Endothelial cell of umbilical vein (primary cell): ENCODE measurements at regions not wholly inside any gene's neighbourhood (a gene's known extent, or its start where the extent isn't known, plus 50 kb on each side); places are given as distances from the start of the nearest gene placed in this dataset.

Source experiments
- BruUV-seq: library from RNA; stranded (reverse); fragments of 400-500 nt; replicated peaks from 2 replicates; lab custom pipeline; 2021; lab: Mats Ljungman, UMichigan
- CTCF ChIA-PET: fragments of 300-600, 350-600 bp; sonication (Branson Sonifier 250); formaldehyde crosslinking; loops from one replicate; lab custom pipeline; 2021; ENCODE audit warnings: antibody characterized with exemption, inconsistent platforms; lab: Charles Lee
- POLR2A ChIA-PET: fragments of 300-600, 350-600 bp; sonication (Branson Sonifier 250); formaldehyde crosslinking; loops from one replicate; lab custom pipeline; 2021; ENCODE audit warnings: antibody characterized with exemption, inconsistent platforms; lab: Charles Lee
- DNase-seq: peaks from one replicate; pipeline ENCODE4 v3.0.0-alpha.2; 2011; ENCODE audit warnings: low read depth, low spot score
- FAIRE-seq: peaks from 2 replicates; lab custom pipeline; 2011; peaks lifted over from hg19 to GRCh38; lab: Jason Lieb, UNC
- H2AFZ ChIP-seq: 2 replicates; pipeline ENCODE4 v1.6.0; 2012; ENCODE audit warnings: low read depth, low read length, control low read depth, inconsistent platforms
- H3K27ac ChIP-seq: 2 replicates; pipeline ENCODE4 v1.5.1; 2011; ENCODE audit warnings: low read depth, mild to moderate bottlenecking, control low read depth, low read length, moderate library complexity; ENCODE audit not compliant: insufficient read depth
- H3K27me3 ChIP-seq, 2 experiments: 2 replicates each; pipeline versions ENCODE4 v1.6.0 to v1.6.1; 2011; ENCODE audit warnings: low read length in 2 of 2, mixed read lengths in 1 of 2; ENCODE audit not compliant: control insufficient read depth in 2 of 2, insufficient read depth in 2 of 2
- H3K36me3 ChIP-seq, 2 experiments: 2 replicates in 1 of 2; 3 replicates in 1 of 2; pipeline ENCODE4 v1.5.1; 2011; ENCODE audit warnings: low read length in 2 of 2, mild to moderate bottlenecking in 1 of 2, moderate library complexity in 1 of 2; ENCODE audit not compliant: control insufficient read depth in 2 of 2, insufficient read depth in 2 of 2; ENCODE audit errors: extremely low read depth in 1 of 2
- H3K4me1 ChIP-seq: 3 replicates; pipeline ENCODE4 v1.5.1; 2011; ENCODE audit warnings: mild to moderate bottlenecking, low read length; ENCODE audit not compliant: control insufficient read depth, insufficient read depth; ENCODE audit errors: extremely low read depth
- H3K4me2 ChIP-seq: 2 replicates; pipeline ENCODE4 v1.6.1; 2011; ENCODE audit warnings: low read length, control low read depth, mixed read lengths; ENCODE audit not compliant: insufficient read depth
- H3K4me3 ChIP-seq, 3 experiments: fragments of 200-600 bp in 1 of 3; sonication (generic), shearing (Covaris generic) in 1 of 3; replicated peaks in 1 of 3; 2 replicates each; pipeline ENCODE4 v1.5.1; 2011 to 2016; ENCODE audit warnings: control low read depth in 3 of 3, low read length in 3 of 3, mild to moderate bottlenecking in 2 of 3, inconsistent platforms in 1 of 3, low read depth in 1 of 3, moderate library complexity in 1 of 3; ENCODE audit not compliant: insufficient read depth in 1 of 3
- H3K79me2 ChIP-seq: 2 replicates; pipeline ENCODE4 v1.6.0; 2012; ENCODE audit warnings: low read length, inconsistent platforms; ENCODE audit not compliant: control insufficient read depth, insufficient read depth
- H3K9ac ChIP-seq: replicated peaks from 2 replicates; pipeline ENCODE3; 2011; ENCODE audit warnings: low read length, control low read depth; ENCODE audit not compliant: insufficient read depth; ENCODE audit errors: extremely low read depth
- H3K9me1 ChIP-seq: replicated peaks from 3 replicates; pipeline ENCODE4 v1.6.0; 2011; ENCODE audit warnings: mild to moderate bottlenecking, low read length; ENCODE audit not compliant: control insufficient read depth, insufficient read depth; ENCODE audit errors: extremely low read depth
- H3K9me3 ChIP-seq: replicated peaks from 2 replicates; pipeline ENCODE4 v1.5.1; 2012; ENCODE audit warnings: low read length, inconsistent platforms; ENCODE audit not compliant: control insufficient read depth, insufficient read depth
- H4K20me1 ChIP-seq: replicated peaks from 2 replicates; pipeline ENCODE3; 2011; ENCODE audit warnings: mild to moderate bottlenecking, low read length; ENCODE audit not compliant: control insufficient read depth, insufficient read depth; ENCODE audit errors: extremely low read depth
- EZH2 ChIP-seq: IDR thresholded peaks from 2 replicates; pipeline ENCODE4 v1.6.1; 2012; ENCODE audit warnings: borderline replicate concordance, low read depth, mild to moderate bottlenecking, moderate library complexity, low read length, inconsistent platforms; ENCODE audit not compliant: severe bottlenecking
- FOS ChIP-seq: IDR thresholded peaks from 2 replicates; pipeline ENCODE4 v1.6.1; 2011; ENCODE audit warnings: mild to moderate bottlenecking, low read length, moderate library complexity, borderline replicate concordance; ENCODE audit not compliant: insufficient read depth
- GATA2 ChIP-seq: IDR thresholded peaks from 2 replicates; pipeline ENCODE4 v1.7.0; 2011; ENCODE audit warnings: low read depth, mild to moderate bottlenecking, moderate library complexity, mixed read lengths, low read length; ENCODE audit not compliant: insufficient read length, insufficient read depth
- JUN ChIP-seq: IDR thresholded peaks from 2 replicates; pipeline ENCODE4 v1.6.1; 2011; ENCODE audit warnings: borderline replicate concordance, low read depth; ENCODE audit not compliant: insufficient read length, insufficient read depth
- MYC ChIP-seq: IDR thresholded peaks from one replicate; pipeline ENCODE4 v1.6.1; 2011; ENCODE audit warnings: mild to moderate bottlenecking, low read depth, low read length
- POLR2A ChIP-seq: IDR thresholded peaks from 2 replicates; pipeline ENCODE4 v1.6.1; 2012; ENCODE audit warnings: low read depth, mild to moderate bottlenecking, control low read depth, low read length
- POLR2AphosphoS5 ChIP-seq: IDR thresholded peaks from 2 replicates; pipeline ENCODE4 v1.6.1; 2012; ENCODE audit warnings: low read depth, mild to moderate bottlenecking, control low read depth, low read length, moderate library complexity; ENCODE audit not compliant: insufficient read depth
- dilution Hi-C: fragments of 300-500 bp; cut with MboI; formaldehyde crosslinking; loops from one replicate; pipeline ENCODE4 v1.15.0; 2019; ENCODE audit warnings: low sequenced_read_pairs; ENCODE audit not compliant: extremely low pct_ligation_motif_present
- intact Hi-C: fragments of 100-400 bp; cut with micrococcal nuclease; formaldehyde crosslinking; loops from one replicate; pipeline ENCODE4 v1.10.0; 2022
- TF ChIP-seq, protein P1 (sequence below): IDR thresholded peaks from 2 replicates; pipeline ENCODE4 v1.6.1; 2011; ENCODE audit not compliant: insufficient read depth, insufficient read length
- TF ChIP-seq, protein P2 (sequence below), 2 donors: IDR thresholded peaks; 1 replicate in 1 of 2; 2 replicates in 1 of 2; pipeline ENCODE4 v1.5.1; 2011; ENCODE audit warnings: low read length in 2 of 2, mild to moderate bottlenecking in 2 of 2, moderate library complexity in 2 of 2, control low read depth in 1 of 2, inconsistent platforms in 1 of 2, low read depth in 1 of 2; ENCODE audit not compliant: insufficient read depth in 1 of 2; ENCODE audit errors: extremely low read depth in 1 of 2

GRCh38 chr21:17693801-17694200 is 81.1 kb upstream of the BTG3 start:
- no TSS peak for BruUV-seq
- DNase-seq (no peak), FAIRE-seq (no peak)
- Histone ChIP-seq H4K20me1 (no peaks in the 10 kb centered on the region), H3K4me2 (no peak overlapping the region), H3K9ac (no peak overlapping the region), H3K27me3 (no peaks in the 10 kb centered on the region), H2AFZ (no peak overlapping the region), H3K36me3 (no peaks in the 10 kb centered on the region), H3K4me3 (no peak overlapping the region), H3K4me1 (no peaks in the 10 kb centered on the region), H3K9me1 (no peaks in the 10 kb centered on the region), H3K79me2 (no peaks in the 10 kb centered on the region), H3K27ac (no peak overlapping the region), H3K9me3 (no peaks in the 10 kb centered on the region)
- ChIA-PET CTCF (no interaction called here), POLR2A (no interaction called here)
- intact Hi-C loops, result no loop called here
- dilution Hi-C loops, result no loop called here
- no peak for TF ChIP-seq GATA2
- TF ChIP-seq, protein P1, sequence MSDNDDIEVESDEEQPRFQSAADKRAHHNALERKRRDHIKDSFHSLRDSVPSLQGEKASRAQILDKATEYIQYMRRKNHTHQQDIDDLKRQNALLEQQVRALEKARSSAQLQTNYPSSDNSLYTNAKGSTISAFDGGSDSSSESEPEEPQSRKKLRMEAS, result no peak
- TF ChIP-seq, protein P2, sequence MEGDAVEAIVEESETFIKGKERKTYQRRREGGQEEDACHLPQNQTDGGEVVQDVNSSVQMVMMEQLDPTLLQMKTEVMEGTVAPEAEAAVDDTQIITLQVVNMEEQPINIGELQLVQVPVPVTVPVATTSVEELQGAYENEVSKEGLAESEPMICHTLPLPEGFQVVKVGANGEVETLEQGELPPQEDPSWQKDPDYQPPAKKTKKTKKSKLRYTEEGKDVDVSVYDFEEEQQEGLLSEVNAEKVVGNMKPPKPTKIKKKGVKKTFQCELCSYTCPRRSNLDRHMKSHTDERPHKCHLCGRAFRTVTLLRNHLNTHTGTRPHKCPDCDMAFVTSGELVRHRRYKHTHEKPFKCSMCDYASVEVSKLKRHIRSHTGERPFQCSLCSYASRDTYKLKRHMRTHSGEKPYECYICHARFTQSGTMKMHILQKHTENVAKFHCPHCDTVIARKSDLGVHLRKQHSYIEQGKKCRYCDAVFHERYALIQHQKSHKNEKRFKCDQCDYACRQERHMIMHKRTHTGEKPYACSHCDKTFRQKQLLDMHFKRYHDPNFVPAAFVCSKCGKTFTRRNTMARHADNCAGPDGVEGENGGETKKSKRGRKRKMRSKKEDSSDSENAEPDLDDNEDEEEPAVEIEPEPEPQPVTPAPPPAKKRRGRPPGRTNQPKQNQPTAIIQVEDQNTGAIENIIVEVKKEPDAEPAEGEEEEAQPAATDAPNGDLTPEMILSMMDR (IDR thresholded peaks at IDR 0.05; ENCODE audit: extremely low read depth in 1 of 2, insufficient read depth in 1 of 2, low read depth in 1 of 2, low read length in 2 of 2), result no peak
- no peak for TF ChIP-seq JUN
- TF ChIP-seq POLR2AphosphoS5, result no peak
- no peak for TF ChIP-seq EZH2
- TF ChIP-seq MYC, result no peak
- TF ChIP-seq POLR2A, result no peak
- TF ChIP-seq FOS, result no peak
